HL-60 (cell line): ENCODE measurements at regions not wholly inside any gene's neighbourhood (a gene's known extent, or its start where the extent isn't known, plus 50 kb on each side); places are given as distances from the start of the nearest gene placed in this dataset.

Experiments
- DNase-seq, 2 experiments: peaks; one replicate each; pipeline ENCODE4 v3.0.0-alpha.2; 2010 to 2020; ENCODE audit warnings: low read depth in 1 of 2, low spot score in 1 of 2
- H3K27ac ChIP-seq: fragments of 250-450 bp; sonication (Bioruptor Pico); replicated peaks from 2 replicates; pipeline ENCODE4 v1.5.1; 2020; ENCODE audit warnings: mild to moderate bottlenecking, moderate library complexity
- H3K27me3 ChIP-seq: fragments of 250-450 bp; sonication (Bioruptor Pico); 2 replicates; pipeline ENCODE4 v1.5.1; 2021; ENCODE audit warnings: mild to moderate bottlenecking, moderate library complexity; ENCODE audit not compliant: insufficient read depth, poor library complexity, severe bottlenecking
- H3K4me3 ChIP-seq: replicated peaks from 2 replicates; pipeline ENCODE4 v1.5.1; 2011; ENCODE audit warnings: mild to moderate bottlenecking, control low read depth, low read length; ENCODE audit not compliant: insufficient read depth
- GABPA ChIP-seq: IDR thresholded peaks from 2 replicates; pipeline ENCODE4 v1.6.1; 2012; ENCODE audit warnings: low read depth
- POLR2AphosphoS5 ChIP-seq: IDR thresholded peaks from 2 replicates; pipeline ENCODE4 v1.6.1; 2012; ENCODE audit warnings: low read depth
- SPI1 ChIP-seq: IDR thresholded peaks from 2 replicates; pipeline ENCODE4 v1.6.1; 2012; ENCODE audit warnings: low read depth, mild to moderate bottlenecking, borderline replicate concordance
- TF ChIP-seq, protein P1 (sequence below): IDR thresholded peaks from one replicate; pipeline ENCODE4 v1.5.1; 2011; ENCODE audit warnings: low read length, control low read depth, inconsistent platforms; ENCODE audit not compliant: insufficient read depth
- TF ChIP-seq, protein P2 (sequence below): IDR thresholded peaks from 2 replicates; pipeline ENCODE4 v1.6.1; 2012; ENCODE audit warnings: low read depth; ENCODE audit not compliant: insufficient replicate concordance

DNA sequence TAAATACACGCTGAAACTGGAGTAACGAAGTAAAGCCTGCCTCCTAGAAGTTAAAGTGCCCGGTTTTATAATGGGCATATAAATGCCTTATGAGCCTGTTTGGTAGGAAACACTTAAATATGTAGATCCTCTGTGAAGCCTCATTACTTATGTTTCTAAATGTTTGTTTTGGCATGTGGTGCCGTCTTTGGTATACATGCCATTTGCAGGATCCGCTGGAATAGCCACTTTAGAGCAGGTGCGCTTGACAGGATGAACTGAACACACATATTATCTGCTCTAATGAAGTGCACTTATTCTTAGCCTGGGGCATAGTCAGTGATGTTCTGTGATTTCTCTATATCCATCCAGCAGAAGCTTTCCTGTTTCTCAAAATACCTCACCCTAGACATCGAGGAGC, 778.1 kb upstream of the WWC1 start:
- H3K4me3 ChIP-seq, result no peak overlapping the region
- no peak overlapping the region for H3K27ac ChIP-seq
- TF ChIP-seq, protein P1, sequence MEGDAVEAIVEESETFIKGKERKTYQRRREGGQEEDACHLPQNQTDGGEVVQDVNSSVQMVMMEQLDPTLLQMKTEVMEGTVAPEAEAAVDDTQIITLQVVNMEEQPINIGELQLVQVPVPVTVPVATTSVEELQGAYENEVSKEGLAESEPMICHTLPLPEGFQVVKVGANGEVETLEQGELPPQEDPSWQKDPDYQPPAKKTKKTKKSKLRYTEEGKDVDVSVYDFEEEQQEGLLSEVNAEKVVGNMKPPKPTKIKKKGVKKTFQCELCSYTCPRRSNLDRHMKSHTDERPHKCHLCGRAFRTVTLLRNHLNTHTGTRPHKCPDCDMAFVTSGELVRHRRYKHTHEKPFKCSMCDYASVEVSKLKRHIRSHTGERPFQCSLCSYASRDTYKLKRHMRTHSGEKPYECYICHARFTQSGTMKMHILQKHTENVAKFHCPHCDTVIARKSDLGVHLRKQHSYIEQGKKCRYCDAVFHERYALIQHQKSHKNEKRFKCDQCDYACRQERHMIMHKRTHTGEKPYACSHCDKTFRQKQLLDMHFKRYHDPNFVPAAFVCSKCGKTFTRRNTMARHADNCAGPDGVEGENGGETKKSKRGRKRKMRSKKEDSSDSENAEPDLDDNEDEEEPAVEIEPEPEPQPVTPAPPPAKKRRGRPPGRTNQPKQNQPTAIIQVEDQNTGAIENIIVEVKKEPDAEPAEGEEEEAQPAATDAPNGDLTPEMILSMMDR, result no peak
- TF ChIP-seq POLR2AphosphoS5 (no peak), GABPA (no peak), SPI1 (no peak)
- TF ChIP-seq, protein P2, sequence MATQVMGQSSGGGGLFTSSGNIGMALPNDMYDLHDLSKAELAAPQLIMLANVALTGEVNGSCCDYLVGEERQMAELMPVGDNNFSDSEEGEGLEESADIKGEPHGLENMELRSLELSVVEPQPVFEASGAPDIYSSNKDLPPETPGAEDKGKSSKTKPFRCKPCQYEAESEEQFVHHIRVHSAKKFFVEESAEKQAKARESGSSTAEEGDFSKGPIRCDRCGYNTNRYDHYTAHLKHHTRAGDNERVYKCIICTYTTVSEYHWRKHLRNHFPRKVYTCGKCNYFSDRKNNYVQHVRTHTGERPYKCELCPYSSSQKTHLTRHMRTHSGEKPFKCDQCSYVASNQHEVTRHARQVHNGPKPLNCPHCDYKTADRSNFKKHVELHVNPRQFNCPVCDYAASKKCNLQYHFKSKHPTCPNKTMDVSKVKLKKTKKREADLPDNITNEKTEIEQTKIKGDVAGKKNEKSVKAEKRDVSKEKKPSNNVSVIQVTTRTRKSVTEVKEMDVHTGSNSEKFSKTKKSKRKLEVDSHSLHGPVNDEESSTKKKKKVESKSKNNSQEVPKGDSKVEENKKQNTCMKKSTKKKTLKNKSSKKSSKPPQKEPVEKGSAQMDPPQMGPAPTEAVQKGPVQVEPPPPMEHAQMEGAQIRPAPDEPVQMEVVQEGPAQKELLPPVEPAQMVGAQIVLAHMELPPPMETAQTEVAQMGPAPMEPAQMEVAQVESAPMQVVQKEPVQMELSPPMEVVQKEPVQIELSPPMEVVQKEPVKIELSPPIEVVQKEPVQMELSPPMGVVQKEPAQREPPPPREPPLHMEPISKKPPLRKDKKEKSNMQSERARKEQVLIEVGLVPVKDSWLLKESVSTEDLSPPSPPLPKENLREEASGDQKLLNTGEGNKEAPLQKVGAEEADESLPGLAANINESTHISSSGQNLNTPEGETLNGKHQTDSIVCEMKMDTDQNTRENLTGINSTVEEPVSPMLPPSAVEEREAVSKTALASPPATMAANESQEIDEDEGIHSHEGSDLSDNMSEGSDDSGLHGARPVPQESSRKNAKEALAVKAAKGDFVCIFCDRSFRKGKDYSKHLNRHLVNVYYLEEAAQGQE, result no peak
- no peaks in the 10 kb centered on the region for H3K27me3 ChIP-seq
- no peak for DNase-seq

- no peaks in the 10 kb centered on the region for H3K27me3 ChIP-seq
- no peak overlapping the region for H3K27ac ChIP-seq
- no peak overlapping the region for H3K4me3 ChIP-seq
- TF ChIP-seq, protein P1, result no peak
- TF ChIP-seq SPI1 (no peak), GABPA (no peak), POLR2AphosphoS5 (no peak)
- TF ChIP-seq, protein P2, result no peak
- no peak for DNase-seq
These were observed 777.0 kb upstream of the WWC1 start for GRCh38 chr5:167514461-167514860.

- H3K27me3 ChIP-seq, result no peaks in the 10 kb centered on the region
- TF ChIP-seq, protein P1, result no peak
- TF ChIP-seq SPI1, result no peak
- TF ChIP-seq GABPA, result no peak
- TF ChIP-seq, protein P2, result no peak
- TF ChIP-seq POLR2AphosphoS5, result no peak
- no peak for DNase-seq
- no peak overlapping the region for H3K27ac ChIP-seq
- no peak overlapping the region for H3K4me3 ChIP-seq
These were observed 766.4 kb upstream of the WWC1 start for GRCh38 chr5:167525004-167525403.
